OCI-LY3 (cell line): ENCODE measurements at regions not wholly inside any gene's neighbourhood (a gene's known extent, or its start where the extent isn't known, plus 50 kb on each side); places are given as distances from the start of the nearest gene placed in this dataset.

ENCODE experiments used
- H2AFZ ChIP-seq: fragments of 200-600, 300-600 bp; shearing (Covaris generic); 2 replicates; pipeline ENCODE4 v1.6.0; 2014; ENCODE audit warnings: antibody characterized with exemption, low read depth, low read length
- H3K27ac ChIP-seq: fragments of 200-600, 300-600 bp; sonication (generic); 2 replicates; pipeline ENCODE4 v1.5.1; 2014; ENCODE audit warnings: mild to moderate bottlenecking, low read length, moderate library complexity, mixed read lengths
- H3K27me3 ChIP-seq: fragments of 200-600, 300-600 bp; sonication (generic); 2 replicates; pipeline ENCODE4 v1.6.1; 2014; ENCODE audit warnings: low read depth, low read length, mixed read lengths
- H3K36me3 ChIP-seq: fragments of 200-600, 300-600 bp; sonication (generic); replicated peaks from 2 replicates; pipeline ENCODE3; 2014; ENCODE audit warnings: low read depth, low read length, mixed read lengths
- H3K4me1 ChIP-seq: fragments of 300-600, 200-600 bp; sonication (generic); 2 replicates; pipeline ENCODE4 v1.6.1; 2014; ENCODE audit warnings: low read length, mixed read lengths
- H3K4me2 ChIP-seq: fragments of 200-600, 300-600 bp; sonication (generic); 2 replicates; pipeline ENCODE4 v1.6.1; 2014; ENCODE audit warnings: low read length, mixed read lengths
- H3K4me3 ChIP-seq: fragments of 300-600, 200-600 bp; sonication (generic); 2 replicates; pipeline ENCODE4 v1.5.1; 2014; ENCODE audit warnings: antibody characterized with exemption, mild to moderate bottlenecking, low read length, moderate library complexity
- H3K79me2 ChIP-seq: fragments of 300-600, 200-600 bp; shearing (Covaris generic); 2 replicates; pipeline ENCODE4 v1.6.1; 2014; ENCODE audit warnings: mild to moderate bottlenecking, low read length, mixed read lengths
- H3K9ac ChIP-seq: fragments of 300-600, 200-600 bp; shearing (Covaris generic); 2 replicates; pipeline ENCODE4 v1.6.0; 2014; ENCODE audit warnings: mild to moderate bottlenecking, low read length, moderate library complexity
- H3K9me3 ChIP-seq: fragments of 200-600, 300-600 bp; shearing (Covaris generic); 2 replicates; pipeline ENCODE4 v1.6.1; 2014; ENCODE audit warnings: low read length, mixed read lengths; ENCODE audit not compliant: insufficient read depth
- H4K20me1 ChIP-seq: fragments of 200-600, 300-600 bp; sonication (generic); 2 replicates; pipeline ENCODE4 v1.6.1; 2016; ENCODE audit warnings: low read length, mixed read lengths; ENCODE audit not compliant: insufficient read depth
- CTCF ChIP-seq: fragments of 200-600, 300-600 bp; sonication (generic); IDR thresholded peaks from 2 replicates; pipeline ENCODE4 v1.5.1; 2014; ENCODE audit warnings: antibody characterized with exemption, low read length, low read depth
- EZH2phosphoT487 ChIP-seq: fragments of 200-600 bp; shearing (Covaris generic); IDR thresholded peaks from 2 replicates; pipeline ENCODE4 v1.6.1; 2018; ENCODE audit warnings: antibody characterized with exemption, mixed run types, low read depth

DNA sequence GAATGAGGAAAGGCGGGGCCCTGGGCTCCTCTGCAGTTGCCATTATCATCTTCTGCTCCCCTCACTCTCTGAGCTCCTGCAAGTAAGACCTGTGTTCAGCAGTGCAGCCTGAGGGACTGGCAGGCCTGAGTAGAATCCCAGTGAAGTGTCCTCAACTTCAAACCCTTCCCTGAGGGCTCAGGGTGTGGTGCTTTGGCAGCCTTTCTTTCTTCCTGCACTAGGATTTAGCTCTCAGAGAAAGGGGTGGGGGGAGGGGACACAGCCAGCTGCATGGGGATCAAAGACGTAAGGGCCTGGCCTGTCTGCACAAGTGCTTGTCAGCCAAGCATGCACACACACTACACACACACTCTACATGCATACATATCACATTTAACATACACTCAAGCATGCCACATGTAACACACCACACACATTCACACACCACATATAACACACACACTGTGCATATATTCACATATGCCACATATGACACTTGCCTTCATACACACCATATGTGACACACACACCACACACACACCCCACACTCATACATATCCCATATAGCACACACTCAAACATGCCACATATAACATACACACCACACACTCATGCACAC is 223.4 kb upstream of the RPL34 start:
- H3K79me2 ChIP-seq: no peaks in the 10 kb centered on the region
- no peaks in the 10 kb centered on the region for H3K27me3 ChIP-seq
- no peak overlapping the region for H2AFZ ChIP-seq
- H3K9me3 ChIP-seq: no peaks in the 10 kb centered on the region
- no peak overlapping the region for H3K4me3 ChIP-seq
- H3K27ac ChIP-seq: no peak overlapping the region
- H3K36me3 ChIP-seq: no peaks in the 10 kb centered on the region
- H3K9ac ChIP-seq: no peak overlapping the region
- H3K4me2 ChIP-seq: no peak overlapping the region
- H4K20me1 ChIP-seq: no peaks in the 10 kb centered on the region
- no peaks in the 10 kb centered on the region for H3K4me1 ChIP-seq
- TF ChIP-seq EZH2phosphoT487: no peak
- no peak for TF ChIP-seq CTCF

DNA sequence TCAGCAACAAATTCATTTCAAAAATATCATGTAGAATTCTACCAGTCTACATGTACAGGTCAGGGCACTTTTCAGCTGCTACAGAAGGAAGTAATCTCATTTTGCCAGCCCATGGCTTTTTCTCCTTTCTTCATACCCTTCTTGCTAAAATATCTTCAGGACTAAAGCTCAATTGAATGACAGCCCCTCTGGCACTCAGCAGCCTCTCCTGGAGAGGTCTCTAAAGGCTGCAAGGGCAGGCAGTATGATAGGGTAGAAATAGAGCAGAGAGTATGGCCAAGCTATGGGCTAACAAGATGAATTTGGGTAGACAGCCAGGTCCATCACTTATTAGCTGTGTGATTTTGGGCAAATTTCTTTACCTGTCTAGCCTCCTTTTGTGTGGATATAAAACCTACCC is 224.6 kb upstream of the RPL34 start:
- no peaks in the 10 kb centered on the region for H4K20me1 ChIP-seq
- no peak overlapping the region for H3K27ac ChIP-seq
- no peaks in the 10 kb centered on the region for H3K79me2 ChIP-seq
- no peak overlapping the region for H3K4me2 ChIP-seq
- no peaks in the 10 kb centered on the region for H3K9me3 ChIP-seq
- no peak overlapping the region for H3K4me3 ChIP-seq
- H3K4me1 ChIP-seq: no peaks in the 10 kb centered on the region
- no peak overlapping the region for H3K9ac ChIP-seq
- H3K36me3 ChIP-seq: no peaks in the 10 kb centered on the region
- no peak overlapping the region for H2AFZ ChIP-seq
- TF ChIP-seq EZH2phosphoT487: no peak
- TF ChIP-seq CTCF: no peak
- H3K27me3 ChIP-seq: no peaks in the 10 kb centered on the region

DNA sequence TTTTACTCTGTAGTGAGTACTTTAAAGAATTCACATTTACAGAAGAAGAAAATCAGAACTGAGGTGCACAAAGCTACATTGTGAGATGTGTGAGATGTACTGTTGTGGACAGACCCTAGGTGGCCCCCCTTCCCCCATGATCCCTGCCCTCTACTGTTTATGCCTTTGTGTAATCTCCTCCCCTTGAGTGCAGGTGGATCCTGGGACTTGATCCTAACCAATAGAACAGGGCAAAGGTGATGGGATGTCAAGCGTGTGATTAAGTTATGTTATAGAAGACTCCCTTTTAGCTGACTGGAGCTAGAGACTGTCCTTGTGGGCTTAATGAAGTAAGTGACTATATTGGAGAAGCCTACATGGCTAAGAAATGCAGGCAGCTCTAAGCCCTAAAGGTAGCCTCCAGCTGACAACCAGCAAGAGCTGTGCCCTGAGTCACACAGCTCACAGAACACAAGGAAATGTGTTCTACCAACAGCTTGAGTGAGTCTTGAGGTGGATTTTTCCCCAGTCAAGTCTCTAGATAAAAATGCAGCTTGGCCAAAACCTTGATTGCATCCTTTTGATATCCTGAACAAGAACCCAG is 225.2 kb upstream of the LEF1 start:
- H3K27ac ChIP-seq: no peak overlapping the region
- H3K79me2 ChIP-seq: no peaks in the 10 kb centered on the region
- H3K27me3 ChIP-seq: no peaks in the 10 kb centered on the region
- H3K4me3 ChIP-seq: no peak overlapping the region
- H3K4me1 ChIP-seq: no peaks in the 10 kb centered on the region
- no peak overlapping the region for H2AFZ ChIP-seq
- no peaks in the 10 kb centered on the region for H3K36me3 ChIP-seq
- no peak overlapping the region for H3K9ac ChIP-seq
- no peaks in the 10 kb centered on the region for H4K20me1 ChIP-seq
- no peak overlapping the region for H3K4me2 ChIP-seq
- TF ChIP-seq CTCF (peak; percentile 8; the same call in 1 of the 2 replicates), EZH2phosphoT487 (no peak)
- H3K9me3 ChIP-seq: no peaks in the 10 kb centered on the region

GRCh38 chr4:108391701-108392455 is 223.1 kb upstream of the LEF1 start:
- Histone ChIP-seq H4K20me1 (no peaks in the 10 kb centered on the region), H3K27ac (no peak overlapping the region), H3K36me3 (no peaks in the 10 kb centered on the region), H3K9ac (no peak overlapping the region), H3K4me3 (no peak overlapping the region), H2AFZ (no peak overlapping the region), H3K4me1 (no peaks in the 10 kb centered on the region), H3K4me2 (no peak overlapping the region), H3K9me3 (no peaks in the 10 kb centered on the region), H3K27me3 (no peaks in the 10 kb centered on the region), H3K79me2 (no peaks in the 10 kb centered on the region)
- TF ChIP-seq EZH2phosphoT487 (no peak), CTCF (no peak)
